Suppressor macrophage treated with lipopolysaccharide for 1 hour (primary cell): ENCODE measurements at regions not wholly inside any gene's neighbourhood (a gene's known extent, or its start where the extent isn't known, plus 50 kb on each side); places are given as distances from the start of the nearest gene placed in this dataset.
"Not testable (repeated sequence)": the region's sequence is repeated elsewhere in the genome, so short reads cannot be mapped to it uniquely, and the experiment has no call there.

Experiments used
- DNase-seq, 3 donors: peaks; one replicate each; pipeline ENCODE4 v3.0.0-alpha.2; 2020 to 2022

- DNase-seq = no peak
Observed at GRCh38 chr4:94015956-94016355, 187.4 kb downstream of the ATOH1 start.

GRCh38 chr4:94032754-94033153 is 174.9 kb upstream of the SMARCAD1 start:
- no peak for DNase-seq

- no peak for DNase-seq
Observed at GRCh38 chr4:94036964-94037363, 170.7 kb upstream of the SMARCAD1 start.

GRCh38 chr4:94038195-94038594 is 169.5 kb upstream of the SMARCAD1 start:
- DNase-seq = no peak

GRCh38 chr4:94039226-94039625 is 168.4 kb upstream of the SMARCAD1 start:
- DNase-seq = no peak

- not testable (repeated sequence) for DNase-seq
Observed at GRCh38 chr4:94044471-94044870, 163.2 kb upstream of the SMARCAD1 start.

GRCh38 chr4:94063084-94063483 is 144.6 kb upstream of the SMARCAD1 start:
- DNase-seq = no peak

GRCh38 chr4:94068753-94069719 is 138.6 kb upstream of the SMARCAD1 start:
- DNase-seq = no peak

GRCh38 chr4:94076498-94076897 is 131.2 kb upstream of the SMARCAD1 start:
- no peak for DNase-seq

- no peak for DNase-seq
Observed at GRCh38 chr4:94084155-94084554, 123.5 kb upstream of the SMARCAD1 start.

- not testable (repeated sequence) for DNase-seq
Observed at GRCh38 chr4:94099141-94099540, 108.5 kb upstream of the SMARCAD1 start.

- DNase-seq = no peak
Observed at GRCh38 chr4:94112644-94113043, 95.0 kb upstream of the SMARCAD1 start.

GRCh38 chr4:94115687-94116086 is 92.0 kb upstream of the SMARCAD1 start:
- DNase-seq = no peak

GRCh38 chr4:94116842-94117241 is 90.8 kb upstream of the SMARCAD1 start:
- no peak for DNase-seq

- no peak for DNase-seq
Observed at GRCh38 chr4:94126669-94127068, 81.0 kb upstream of the SMARCAD1 start.

GRCh38 chr4:94127707-94128328 is 79.8 kb upstream of the SMARCAD1 start:
- peak; percentile 36 to 62 (median 55) for DNase-seq

- no peak for DNase-seq
Observed at GRCh38 chr4:94131212-94131611, 76.5 kb upstream of the SMARCAD1 start.

- no peak for DNase-seq
Observed at GRCh38 chr4:94135701-94136100, 72.0 kb upstream of the SMARCAD1 start.

GRCh38 chr4:94139931-94140612 is 67.6 kb upstream of the SMARCAD1 start:
- no peak for DNase-seq

GRCh38 chr4:94141001-94141400 is 66.7 kb upstream of the SMARCAD1 start:
- no peak for DNase-seq

GRCh38 chr4:94148052-94148451 is 59.6 kb upstream of the SMARCAD1 start:
- not testable (repeated sequence) for DNase-seq

GRCh38 chr4:94152466-94152865 is 55.2 kb upstream of the SMARCAD1 start:
- no peak for DNase-seq

- DNase-seq = not testable (repeated sequence)
Observed at GRCh38 chr4:94155404-94155803, 52.3 kb upstream of the SMARCAD1 start.

GRCh38 chr4:94156826-94157225 is 50.8 kb upstream of the SMARCAD1 start:
- DNase-seq = no peak
